Amniotic epithelial cell (primary cell): ENCODE measurements at regions not wholly inside any gene's neighbourhood (a gene's known extent, or its start where the extent isn't known, plus 50 kb on each side); places are given as distances from the start of the nearest gene placed in this dataset.
"Not testable (repeated sequence)": the region's sequence is repeated elsewhere in the genome, so short reads cannot be mapped to it uniquely, and the experiment has no call there.

ENCODE experiments used
- DNase-seq: peaks from one replicate; pipeline ENCODE4 v3.0.0-alpha.2; 2010; ENCODE audit warnings: low read depth

DNA sequence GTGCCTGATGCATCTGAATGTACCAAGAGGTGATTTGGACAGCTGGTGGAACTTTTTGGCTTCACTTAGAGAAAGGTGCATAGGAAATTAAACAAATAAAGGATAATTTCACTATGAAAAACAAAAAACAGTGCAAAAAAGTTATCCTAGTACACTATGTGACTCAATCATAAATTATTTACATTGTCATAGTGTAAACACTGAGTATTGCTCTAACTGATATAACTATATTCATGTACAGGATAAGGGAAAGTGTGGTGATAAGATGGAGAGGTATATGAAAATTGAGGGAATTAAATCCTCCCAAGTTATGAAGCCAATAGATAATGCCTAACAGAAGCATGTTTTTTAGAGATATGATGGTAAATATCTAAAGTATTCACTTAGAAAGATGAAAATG lies 50.2 kb upstream of the CPNE4 start:
- DNase-seq = no peak

DNA sequence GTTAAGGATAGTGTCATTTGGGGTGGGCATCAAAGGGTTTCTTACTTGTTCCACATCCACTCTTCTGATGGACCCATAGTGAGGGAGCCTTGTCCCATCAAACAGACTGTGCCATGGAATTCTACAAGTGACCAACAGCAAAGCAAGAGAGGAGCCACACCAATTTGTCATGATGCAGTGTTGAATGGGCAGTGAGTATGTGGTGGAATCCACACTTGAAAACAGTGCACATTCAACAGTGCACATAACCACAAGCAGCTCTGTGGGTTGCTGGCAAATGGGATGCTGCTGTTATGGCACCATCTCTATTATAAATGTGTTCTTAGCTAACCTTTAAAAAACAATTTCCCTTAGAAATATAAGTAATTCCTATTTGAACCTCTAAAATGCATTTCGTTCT lies 52.5 kb upstream of the CPNE4 start:
- DNase-seq = no peak

DNA sequence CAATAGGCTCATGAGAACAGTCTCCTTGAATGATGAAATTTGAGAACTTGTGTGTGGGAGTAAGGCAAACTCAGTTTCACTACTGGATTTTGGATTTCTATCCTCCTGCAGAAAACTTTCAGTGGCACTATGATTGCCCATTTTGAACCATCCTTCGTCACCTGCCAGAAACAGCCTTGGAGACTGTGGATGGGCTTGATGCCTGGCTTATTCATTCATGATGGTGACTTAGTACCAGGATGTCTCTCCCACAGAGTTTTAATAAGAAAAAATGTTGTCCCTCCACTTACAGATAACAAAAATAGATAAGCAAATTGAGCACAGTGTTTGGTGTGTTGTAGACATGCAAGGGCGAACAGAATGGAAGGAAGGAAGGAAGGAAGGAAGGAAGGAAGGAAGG lies 53.5 kb upstream of the CPNE4 start:
- no peak for DNase-seq

- peak; percentile 3 for DNase-seq
Measured at GRCh38 chr3:132090921-132091320, 56.1 kb upstream of the CPNE4 start.

- DNase-seq = no peak
Measured at GRCh38 chr3:132116601-132117000, 81.8 kb upstream of the CPNE4 start.

DNA sequence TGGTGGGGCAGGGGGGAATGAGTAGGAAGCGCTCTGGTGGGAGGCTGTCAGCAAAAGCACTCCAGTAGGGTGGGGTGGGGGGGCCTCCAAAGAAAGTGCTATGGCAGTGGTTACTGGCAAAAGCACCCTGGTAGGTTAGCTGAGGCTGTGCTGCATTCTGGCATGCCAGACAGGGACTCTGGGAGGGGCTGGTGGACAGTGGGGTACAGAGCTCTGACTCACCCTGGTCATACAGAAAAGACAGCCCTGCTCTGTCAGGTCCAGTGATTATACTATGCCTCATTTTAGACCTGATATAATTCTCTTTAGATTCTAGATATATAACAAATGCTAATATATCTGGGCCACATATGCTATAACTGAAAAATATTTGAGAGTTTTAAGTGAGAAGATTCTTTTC lies 82.8 kb upstream of the CPNE4 start:
- no peak for DNase-seq

GRCh38 chr3:132119531-132119930 lies 84.7 kb upstream of the CPNE4 start:
- DNase-seq = no peak

GRCh38 chr3:132124096-132124495 lies 89.3 kb upstream of the CPNE4 start:
- DNase-seq = no peak

DNA sequence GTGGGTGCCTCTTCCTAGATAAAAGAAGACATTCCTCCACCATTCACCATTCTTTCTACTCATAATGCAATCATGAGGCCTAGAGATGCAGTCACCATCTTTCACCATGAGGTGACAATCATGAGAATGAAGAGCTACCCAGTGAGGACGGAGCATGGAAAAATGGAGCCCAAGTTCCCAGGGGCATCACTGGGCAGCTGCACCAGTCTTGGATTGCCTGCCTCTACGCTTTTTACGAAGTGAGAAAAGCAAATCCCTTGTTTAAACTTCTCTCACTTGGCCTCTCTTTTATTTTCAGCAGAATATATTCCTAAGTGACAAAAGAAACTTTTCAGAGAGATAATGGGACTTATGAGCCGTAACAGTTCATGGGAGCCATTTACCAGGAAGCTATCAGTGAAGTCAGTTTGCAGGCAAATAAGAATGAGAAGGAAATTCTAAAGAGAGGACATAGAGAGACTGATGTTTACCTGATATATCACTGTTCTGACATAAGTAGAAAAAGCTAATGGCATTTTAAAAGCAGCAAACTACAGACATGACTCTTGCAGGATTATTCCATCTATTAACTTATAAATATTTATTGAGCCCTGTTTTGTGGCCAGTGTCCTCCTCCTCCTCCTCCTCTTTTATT lies 90.0 kb upstream of the CPNE4 start:
- no peak for DNase-seq

- DNase-seq = peak; percentile 78
Measured at GRCh38 chr3:132134611-132135010, 99.8 kb upstream of the CPNE4 start.

- DNase-seq = peak; percentile 93
Measured at GRCh38 chr3:132135628-132136333, 101.0 kb upstream of the CPNE4 start.

- no peak for DNase-seq
Measured at GRCh38 chr3:132136334-132136716, 101.5 kb upstream of the CPNE4 start.

GRCh38 chr3:132136902-132137301 lies 102.1 kb upstream of the CPNE4 start:
- not testable (repeated sequence) for DNase-seq

- no peak for DNase-seq
Measured at GRCh38 chr3:132145833-132146232, 111.0 kb upstream of the CPNE4 start.

- DNase-seq = no peak
Measured at GRCh38 chr3:132154619-132155018, 119.8 kb upstream of the CPNE4 start.

DNA sequence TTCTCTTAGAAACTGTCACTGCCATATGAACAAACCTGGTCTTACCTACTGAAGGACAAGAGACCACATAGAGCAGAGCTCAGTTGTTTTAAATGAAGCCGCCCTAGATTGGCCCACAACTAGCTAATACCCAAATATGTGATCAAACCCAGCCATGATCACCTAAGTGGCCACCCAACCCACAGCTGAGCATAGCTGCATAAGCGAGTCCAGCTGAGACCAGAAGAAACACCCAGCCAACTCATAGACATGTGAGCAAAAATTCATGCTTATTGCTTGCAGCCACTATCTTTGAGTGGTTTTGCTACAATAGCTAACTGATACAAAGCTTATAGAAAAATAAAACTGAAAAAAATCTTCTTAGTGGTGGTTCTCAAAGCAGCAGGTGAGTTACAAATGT lies 124.3 kb upstream of the CPNE4 start:
- no peak for DNase-seq

DNA sequence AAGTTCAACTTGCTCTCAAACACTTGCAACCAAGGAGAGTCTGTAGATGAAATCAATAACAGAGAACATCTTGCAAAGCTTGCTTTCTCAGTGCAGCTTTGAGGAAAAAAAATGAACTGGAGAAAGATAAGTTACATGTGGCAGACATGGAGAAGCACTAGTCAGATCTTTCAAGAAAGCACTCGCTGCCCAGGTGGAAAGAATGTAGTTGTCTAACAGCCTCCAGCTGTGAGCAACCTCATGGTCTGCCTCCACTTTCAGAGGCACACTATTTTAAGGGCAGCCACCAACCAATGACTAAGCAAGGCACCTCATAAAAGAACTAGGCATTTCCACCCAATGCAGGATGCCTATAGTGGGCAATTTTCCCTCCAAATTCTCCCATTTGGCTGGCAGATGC lies 125.4 kb upstream of the CPNE4 start:
- no peak for DNase-seq

- DNase-seq = no peak
Measured at GRCh38 chr3:132161608-132162007, 126.8 kb upstream of the CPNE4 start.

DNA sequence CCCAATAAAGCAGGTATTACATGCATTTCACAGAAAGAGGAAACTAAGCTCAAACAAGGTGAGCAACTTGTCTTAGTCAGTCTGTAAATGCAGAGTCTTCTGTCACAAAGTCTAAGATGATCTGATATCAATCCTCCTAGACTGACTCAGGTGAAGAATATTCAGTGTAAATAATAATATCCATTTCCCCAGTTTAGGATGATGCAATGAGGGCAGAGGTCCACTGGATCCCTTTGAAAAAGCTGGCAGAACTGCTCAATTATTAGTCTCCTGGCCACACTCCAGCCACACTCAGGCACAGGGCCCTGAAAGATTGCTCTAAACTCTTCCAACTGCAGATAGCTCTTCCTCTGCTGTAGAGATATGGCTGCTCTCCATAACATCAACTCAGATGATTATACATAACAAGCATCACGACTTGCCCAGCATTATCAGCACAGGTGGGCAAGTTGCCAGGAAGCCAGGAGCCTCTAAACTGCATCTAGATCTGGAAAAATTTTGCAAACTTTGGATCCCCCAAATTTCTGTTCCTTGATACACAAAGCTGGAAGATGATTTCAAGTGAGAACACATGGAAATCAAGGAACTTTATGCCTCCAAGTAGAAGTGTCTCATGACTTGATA lies 129.8 kb upstream of the CPNE4 start:
- peak; percentile 29 for DNase-seq

DNA sequence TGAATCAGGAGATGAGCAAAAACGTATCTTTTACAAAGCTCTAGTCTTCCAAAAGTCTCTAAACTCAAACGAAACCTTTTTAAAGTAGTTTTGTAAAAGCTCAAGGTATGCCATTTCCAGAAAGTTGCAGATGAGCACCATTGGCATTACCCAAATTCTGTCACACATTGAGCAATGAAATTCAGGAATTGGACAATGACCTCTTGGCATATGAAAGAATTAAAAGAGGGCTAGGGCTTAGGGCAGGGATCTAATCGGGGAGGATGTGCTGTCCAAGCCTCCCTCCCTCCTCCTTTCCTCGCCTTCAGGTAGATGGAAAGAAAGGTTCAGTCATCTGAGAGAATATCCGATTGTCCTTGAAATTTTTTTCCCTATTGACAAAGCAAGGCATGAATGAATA lies 133.1 kb upstream of the CPNE4 start:
- no peak for DNase-seq

GRCh38 chr3:132174500-132174899 lies 139.7 kb upstream of the CPNE4 start:
- DNase-seq = peak; percentile 5

DNA sequence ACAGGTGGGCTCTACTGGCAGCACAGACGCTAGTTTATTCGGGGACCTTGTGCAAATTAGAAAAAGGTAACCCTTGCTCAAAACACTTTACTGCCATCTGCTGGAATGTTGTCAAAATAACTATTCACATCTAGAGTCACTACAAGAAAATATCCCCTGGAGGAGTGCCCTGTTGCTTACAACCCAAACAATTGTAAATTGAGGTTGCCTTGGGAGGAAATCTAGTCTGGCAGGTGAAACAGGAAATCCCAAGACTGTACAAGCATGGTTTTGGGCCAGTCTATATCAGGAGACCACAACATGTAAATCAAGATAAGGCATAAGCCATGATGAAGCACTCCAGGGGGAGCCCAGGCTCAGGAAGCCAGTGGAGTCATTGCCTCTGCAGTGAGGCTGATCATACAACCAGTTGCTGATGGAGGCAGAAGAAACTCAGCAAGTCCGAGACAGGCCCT lies 136.8 kb upstream of the ACP3 start:
- peak; percentile 54 for DNase-seq

DNA sequence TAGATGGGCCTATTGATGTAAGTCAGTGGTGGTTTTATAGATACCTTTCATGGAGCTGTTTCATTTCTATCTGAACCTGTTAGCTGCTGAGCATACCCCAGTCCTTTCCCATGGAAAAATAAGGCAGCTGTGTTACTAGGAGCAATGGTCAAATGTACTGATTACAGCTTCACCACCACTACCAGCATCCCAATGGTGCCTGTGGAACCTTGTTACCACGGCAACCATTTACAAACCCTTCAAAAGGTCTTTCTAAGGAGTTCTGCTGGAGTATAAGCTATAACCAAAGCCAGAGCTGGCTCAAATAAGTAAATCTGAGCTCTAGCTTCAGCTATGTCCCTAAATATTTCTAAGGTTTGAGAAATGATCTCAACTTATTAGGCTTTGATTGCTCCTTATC lies 133.4 kb upstream of the ACP3 start:
- DNase-seq = no peak

DNA sequence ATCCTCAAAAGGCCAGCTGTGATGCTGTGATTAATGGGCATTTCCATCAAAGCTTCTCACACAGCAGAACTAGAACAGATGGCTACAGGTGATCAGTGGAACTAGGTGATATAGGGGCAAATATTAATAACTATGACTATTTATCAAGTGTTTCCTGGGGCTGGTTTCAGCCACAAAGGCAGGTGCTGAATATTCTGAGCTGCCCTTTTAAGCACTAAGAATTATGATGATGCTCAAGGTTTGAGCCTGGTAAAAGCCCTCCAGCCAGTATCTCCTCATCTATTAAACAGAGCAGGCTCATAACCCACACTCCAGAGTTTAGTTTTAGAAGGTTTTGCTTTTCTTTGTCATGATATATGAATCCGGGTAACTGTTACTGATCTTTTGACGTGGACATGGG lies 129.5 kb upstream of the ACP3 start:
- DNase-seq = no peak
